Rectal smooth muscle tissue (tissue), 1 donor: ENCODE measurements at regions not wholly inside any gene's neighbourhood (a gene's known extent, or its start where the extent isn't known, plus 50 kb on each side); places are given as distances from the start of the nearest gene placed in this dataset.

ENCODE experiments used
- H3K27ac ChIP-seq: one replicate; pipeline ENCODE4 v1.7.0; 2013; ENCODE audit warnings: low read depth, low read length, inconsistent platforms
- H3K27me3 ChIP-seq: one replicate; pipeline ENCODE4 v1.7.0; 2013; ENCODE audit warnings: low read length; ENCODE audit not compliant: control insufficient read depth, insufficient read depth
- H3K36me3 ChIP-seq: one replicate; pipeline ENCODE4 v1.7.0; 2013; ENCODE audit warnings: low read length; ENCODE audit not compliant: control insufficient read depth, insufficient read depth
- H3K4me1 ChIP-seq: one replicate; pipeline ENCODE4 v1.7.0; 2013; ENCODE audit warnings: low read length; ENCODE audit not compliant: control insufficient read depth, insufficient read depth
- H3K4me3 ChIP-seq: one replicate; pipeline ENCODE4 v1.7.0; 2013; ENCODE audit warnings: low read length
- H3K9ac ChIP-seq: one replicate; pipeline ENCODE4 v1.7.0; 2013; ENCODE audit warnings: low read length

- Histone ChIP-seq H3K9ac (no peak overlapping the region), H3K27me3 (no peaks in the 10 kb centered on the region), H3K4me3 (no peak overlapping the region), H3K27ac (no peak overlapping the region), H3K4me1 (no peaks in the 10 kb centered on the region), H3K36me3 (no peaks in the 10 kb centered on the region)
Observed at GRCh38 chr6:4606016-4606415, 170.2 kb upstream of the CDYL start.

GRCh38 chr6:4603856-4604369 is 172.3 kb upstream of the CDYL start:
- Histone ChIP-seq H3K4me1 (no peaks in the 10 kb centered on the region), H3K36me3 (no peaks in the 10 kb centered on the region), H3K9ac (no peak overlapping the region), H3K27me3 (no peaks in the 10 kb centered on the region), H3K27ac (no peak overlapping the region), H3K4me3 (no peak overlapping the region)

GRCh38 chr6:4603291-4603690 is 172.9 kb upstream of the CDYL start:
- Histone ChIP-seq H3K36me3 (no peaks in the 10 kb centered on the region), H3K9ac (no peak overlapping the region), H3K4me1 (no peaks in the 10 kb centered on the region), H3K27ac (no peak overlapping the region), H3K4me3 (no peak overlapping the region), H3K27me3 (no peaks in the 10 kb centered on the region)

- no peak overlapping the region for H3K27ac ChIP-seq
- H3K4me3 ChIP-seq, result no peak overlapping the region
- no peaks in the 10 kb centered on the region for H3K36me3 ChIP-seq
- no peaks in the 10 kb centered on the region for H3K27me3 ChIP-seq
- no peaks in the 10 kb centered on the region for H3K4me1 ChIP-seq
- H3K9ac ChIP-seq, result no peak overlapping the region
Observed at GRCh38 chr6:4599924-4600323, 176.3 kb upstream of the CDYL start.

- Histone ChIP-seq H3K27me3 (no peaks in the 10 kb centered on the region), H3K9ac (no peak overlapping the region), H3K36me3 (no peaks in the 10 kb centered on the region), H3K4me1 (no peaks in the 10 kb centered on the region), H3K4me3 (no peak overlapping the region), H3K27ac (no peak overlapping the region)
Observed at GRCh38 chr6:4598384-4598995, 177.7 kb upstream of the CDYL start.

- H3K36me3 ChIP-seq, result no peaks in the 10 kb centered on the region
- no peaks in the 10 kb centered on the region for H3K27me3 ChIP-seq
- H3K4me1 ChIP-seq, result no peaks in the 10 kb centered on the region
- H3K27ac ChIP-seq, result no peak overlapping the region
- no peak overlapping the region for H3K9ac ChIP-seq
- no peak overlapping the region for H3K4me3 ChIP-seq
Observed at GRCh38 chr6:4593951-4594350, 182.3 kb upstream of the CDYL start.

GRCh38 chr6:4592026-4592425 is 184.2 kb upstream of the CDYL start:
- Histone ChIP-seq H3K27ac (no peak overlapping the region), H3K36me3 (no peaks in the 10 kb centered on the region), H3K27me3 (no peaks in the 10 kb centered on the region), H3K4me3 (no peak overlapping the region), H3K9ac (no peak overlapping the region), H3K4me1 (no peaks in the 10 kb centered on the region)

GRCh38 chr6:4591218-4591617 is 185.0 kb upstream of the CDYL start:
- Histone ChIP-seq H3K4me3 (no peak overlapping the region), H3K36me3 (no peaks in the 10 kb centered on the region), H3K4me1 (no peaks in the 10 kb centered on the region), H3K27ac (no peak overlapping the region), H3K9ac (no peak overlapping the region), H3K27me3 (no peaks in the 10 kb centered on the region)

- Histone ChIP-seq H3K9ac (no peak overlapping the region), H3K36me3 (no peaks in the 10 kb centered on the region), H3K4me1 (no peaks in the 10 kb centered on the region), H3K27me3 (no peaks in the 10 kb centered on the region), H3K4me3 (no peak overlapping the region), H3K27ac (no peak overlapping the region)
Observed at GRCh38 chr6:4589295-4589694, 186.9 kb upstream of the CDYL start.

- H3K27me3 ChIP-seq, result no peaks in the 10 kb centered on the region
- H3K27ac ChIP-seq, result no peak overlapping the region
- no peak overlapping the region for H3K4me3 ChIP-seq
- no peaks in the 10 kb centered on the region for H3K4me1 ChIP-seq
- no peaks in the 10 kb centered on the region for H3K36me3 ChIP-seq
- no peak overlapping the region for H3K9ac ChIP-seq
Observed at GRCh38 chr6:4588581-4588980, 187.6 kb upstream of the CDYL start.

- Histone ChIP-seq H3K36me3 (no peaks in the 10 kb centered on the region), H3K9ac (no peak overlapping the region), H3K27ac (no peak overlapping the region), H3K4me3 (no peak overlapping the region), H3K27me3 (no peaks in the 10 kb centered on the region), H3K4me1 (no peaks in the 10 kb centered on the region)
Observed at GRCh38 chr6:4588163-4588562, 188.0 kb upstream of the CDYL start.

- no peaks in the 10 kb centered on the region for H3K27me3 ChIP-seq
- H3K27ac ChIP-seq, result no peak overlapping the region
- H3K9ac ChIP-seq, result no peak overlapping the region
- H3K4me3 ChIP-seq, result no peak overlapping the region
- no peaks in the 10 kb centered on the region for H3K4me1 ChIP-seq
- no peaks in the 10 kb centered on the region for H3K36me3 ChIP-seq
Observed at GRCh38 chr6:4587171-4587570, 189.0 kb upstream of the CDYL start.

- no peak overlapping the region for H3K4me3 ChIP-seq
- H3K27me3 ChIP-seq, result no peaks in the 10 kb centered on the region
- H3K9ac ChIP-seq, result no peak overlapping the region
Observed at GRCh38 chr6:4586469-4586859, 189.7 kb upstream of the CDYL start.

More at GRCh38 chr6:4586469-4586859, 189.7 kb upstream of the CDYL start:
- Histone ChIP-seq H3K27ac (no peak overlapping the region), H3K4me1 (no peaks in the 10 kb centered on the region), H3K36me3 (no peaks in the 10 kb centered on the region)
